ENCODE measurements at regions not wholly inside any gene's neighbourhood (a gene's known extent, or its start where the extent isn't known, plus 50 kb on each side); places are given as distances from the start of the nearest gene placed in this dataset.

GRCh38 chr6:85172705-85173104 is 277.2 kb upstream of the NT5E start:
- TF ChIP-seq, protein P1, sequence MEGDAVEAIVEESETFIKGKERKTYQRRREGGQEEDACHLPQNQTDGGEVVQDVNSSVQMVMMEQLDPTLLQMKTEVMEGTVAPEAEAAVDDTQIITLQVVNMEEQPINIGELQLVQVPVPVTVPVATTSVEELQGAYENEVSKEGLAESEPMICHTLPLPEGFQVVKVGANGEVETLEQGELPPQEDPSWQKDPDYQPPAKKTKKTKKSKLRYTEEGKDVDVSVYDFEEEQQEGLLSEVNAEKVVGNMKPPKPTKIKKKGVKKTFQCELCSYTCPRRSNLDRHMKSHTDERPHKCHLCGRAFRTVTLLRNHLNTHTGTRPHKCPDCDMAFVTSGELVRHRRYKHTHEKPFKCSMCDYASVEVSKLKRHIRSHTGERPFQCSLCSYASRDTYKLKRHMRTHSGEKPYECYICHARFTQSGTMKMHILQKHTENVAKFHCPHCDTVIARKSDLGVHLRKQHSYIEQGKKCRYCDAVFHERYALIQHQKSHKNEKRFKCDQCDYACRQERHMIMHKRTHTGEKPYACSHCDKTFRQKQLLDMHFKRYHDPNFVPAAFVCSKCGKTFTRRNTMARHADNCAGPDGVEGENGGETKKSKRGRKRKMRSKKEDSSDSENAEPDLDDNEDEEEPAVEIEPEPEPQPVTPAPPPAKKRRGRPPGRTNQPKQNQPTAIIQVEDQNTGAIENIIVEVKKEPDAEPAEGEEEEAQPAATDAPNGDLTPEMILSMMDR (IDR thresholded peaks at IDR 0.05; ENCODE audit: borderline replicate concordance, extremely low read depth, insufficient read depth): no peak
- FAIRE-seq: no peak

DNA sequence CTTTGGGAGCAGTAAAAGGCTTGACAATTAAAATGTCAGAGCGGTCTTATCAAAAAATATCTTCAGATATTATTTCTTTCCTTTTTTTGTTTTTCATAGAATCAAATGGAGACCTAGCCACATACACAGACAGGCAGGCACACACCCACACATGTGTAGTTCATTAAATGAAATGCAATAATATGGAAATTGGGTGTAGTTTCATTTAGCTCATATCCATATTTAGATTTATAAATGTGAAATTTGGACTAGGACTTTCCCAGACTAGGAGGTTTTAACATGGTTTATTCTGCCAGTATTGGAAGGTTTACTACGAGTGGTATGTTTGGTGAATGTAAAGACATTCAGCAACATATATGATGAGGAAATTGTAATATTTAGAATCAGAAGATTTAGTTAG is 277.7 kb upstream of the NT5E start:
- TF ChIP-seq, protein P1 (IDR thresholded peaks at IDR 0.05; ENCODE audit: borderline replicate concordance, extremely low read depth, insufficient read depth): no peak
- FAIRE-seq (no peak), DNase-seq (no peak)
- H3K4me3 ChIP-seq (ENCODE audit: low read length in 3 of 3): no peak overlapping the region
- H3K27ac ChIP-seq (ENCODE audit: low read depth in 2 of 2, low read length in 2 of 2): no peak overlapping the region
- H3K4me1 ChIP-seq (ENCODE audit: control insufficient read depth in 2 of 3, insufficient read depth in 2 of 3, low read depth in 1 of 3, low read length in 3 of 3): no peaks in the 10 kb centered on the region
- H3K27me3 ChIP-seq (ENCODE audit: control insufficient read depth, insufficient read depth, low read length): no peaks in the 10 kb centered on the region
- no peak overlapping the region for H3K9ac ChIP-seq (ENCODE audit: low read length in 3 of 3)
- H3K9me3 ChIP-seq (ENCODE audit: control insufficient read depth in 2 of 3, insufficient read depth in 1 of 3, low read length in 3 of 3): no peaks in the 10 kb centered on the region
- intact Hi-C loops (cut with DNase I): no loop called here
- no peaks in the 10 kb centered on the region for H3K36me3 ChIP-seq (ENCODE audit: control insufficient read depth in 2 of 3, insufficient read depth in 3 of 3, low read length in 3 of 3)

More at GRCh38 chr6:85172705-85173104, 277.2 kb upstream of the NT5E start:
- Histone ChIP-seq H3K4me1 (ENCODE audit: control insufficient read depth in 2 of 3, insufficient read depth in 2 of 3, low read depth in 1 of 3, low read length in 3 of 3) (no peaks in the 10 kb centered on the region), H3K9ac (ENCODE audit: low read length in 3 of 3) (no peak overlapping the region), H3K27ac (ENCODE audit: low read depth in 2 of 2, low read length in 2 of 2) (no peak overlapping the region), H3K9me3 (ENCODE audit: control insufficient read depth in 2 of 3, insufficient read depth in 1 of 3, low read length in 3 of 3) (no peaks in the 10 kb centered on the region), H3K36me3 (ENCODE audit: control insufficient read depth in 2 of 3, insufficient read depth in 3 of 3, low read length in 3 of 3) (no peaks in the 10 kb centered on the region), H3K4me3 (ENCODE audit: low read length in 3 of 3) (no peak overlapping the region), H3K27me3 (ENCODE audit: control insufficient read depth, insufficient read depth, low read length) (no peaks in the 10 kb centered on the region)
- intact Hi-C loops (cut with DNase I): no loop called here
- no peak for DNase-seq

DNA sequence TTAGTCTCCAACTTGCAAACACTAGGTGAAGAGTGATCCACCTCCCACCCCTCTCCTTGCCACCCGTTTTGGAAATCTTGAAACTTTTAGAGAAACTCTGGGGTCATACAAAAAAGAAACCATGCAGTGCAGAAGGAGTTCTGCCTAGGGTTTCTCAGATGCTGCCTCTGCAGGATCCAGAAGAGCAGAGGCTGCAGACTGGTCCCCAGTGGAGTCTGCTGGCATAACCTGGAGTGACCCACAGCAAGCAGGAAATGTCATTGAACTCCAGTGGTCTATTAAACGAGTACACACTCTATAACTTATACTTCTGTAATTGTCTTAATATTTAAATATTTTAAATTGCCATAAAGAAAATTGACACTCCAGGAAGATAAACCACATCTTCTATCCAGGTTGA is 280.7 kb upstream of the NT5E start:
- Histone ChIP-seq H3K4me3 (ENCODE audit: low read length in 3 of 3) (no peak overlapping the region), H3K36me3 (ENCODE audit: control insufficient read depth in 2 of 3, insufficient read depth in 3 of 3, low read length in 3 of 3) (no peaks in the 10 kb centered on the region), H3K9me3 (ENCODE audit: control insufficient read depth in 2 of 3, insufficient read depth in 1 of 3, low read length in 3 of 3) (no peaks in the 10 kb centered on the region), H3K27ac (ENCODE audit: low read depth in 2 of 2, low read length in 2 of 2) (no peak overlapping the region), H3K27me3 (ENCODE audit: control insufficient read depth, insufficient read depth, low read length) (no peaks in the 10 kb centered on the region), H3K9ac (ENCODE audit: low read length in 3 of 3) (no peak overlapping the region), H3K4me1 (ENCODE audit: control insufficient read depth in 2 of 3, insufficient read depth in 2 of 3, low read depth in 1 of 3, low read length in 3 of 3) (no peaks in the 10 kb centered on the region)
- intact Hi-C loops (cut with DNase I): no loop called here
- DNase-seq: no peak
- no peak for FAIRE-seq
- TF ChIP-seq, protein P1 (IDR thresholded peaks at IDR 0.05; ENCODE audit: borderline replicate concordance, extremely low read depth, insufficient read depth): no peak

- intact Hi-C loops (cut with DNase I): no loop called here
- TF ChIP-seq, protein P1 (IDR thresholded peaks at IDR 0.05; ENCODE audit: borderline replicate concordance, extremely low read depth, insufficient read depth): no peak
- H3K9ac ChIP-seq (ENCODE audit: low read length in 3 of 3): no peak overlapping the region
- H3K4me3 ChIP-seq (ENCODE audit: low read length in 3 of 3): no peak overlapping the region
- no peaks in the 10 kb centered on the region for H3K4me1 ChIP-seq (ENCODE audit: control insufficient read depth in 2 of 3, insufficient read depth in 2 of 3, low read depth in 1 of 3, low read length in 3 of 3)
- no peaks in the 10 kb centered on the region for H3K27me3 ChIP-seq (ENCODE audit: control insufficient read depth, insufficient read depth, low read length)
- H3K36me3 ChIP-seq (ENCODE audit: control insufficient read depth in 2 of 3, insufficient read depth in 3 of 3, low read length in 3 of 3): no peaks in the 10 kb centered on the region
- H3K27ac ChIP-seq (ENCODE audit: low read depth in 2 of 2, low read length in 2 of 2): no peak overlapping the region
- no peak for FAIRE-seq
- no peak for DNase-seq
- H3K9me3 ChIP-seq (ENCODE audit: control insufficient read depth in 2 of 3, insufficient read depth in 1 of 3, low read length in 3 of 3): no peaks in the 10 kb centered on the region
These were observed 281.7 kb upstream of the NT5E start for GRCh38 chr6:85168146-85168545.

All from kidney (tissue), 13 donors.